AG20443 (cell line): ENCODE measurements at regions not wholly inside any gene's neighbourhood (a gene's known extent, or its start where the extent isn't known, plus 50 kb on each side); places are given as distances from the start of the nearest gene placed in this dataset.
"Not testable (repeated sequence)": the region's sequence is repeated elsewhere in the genome, so short reads cannot be mapped to it uniquely, and the experiment has no call there.

Experiments
- DNase-seq: peaks from one replicate; pipeline ENCODE4 v3.0.0; 2012; ENCODE audit warnings: low spot score, mixed read lengths

DNA sequence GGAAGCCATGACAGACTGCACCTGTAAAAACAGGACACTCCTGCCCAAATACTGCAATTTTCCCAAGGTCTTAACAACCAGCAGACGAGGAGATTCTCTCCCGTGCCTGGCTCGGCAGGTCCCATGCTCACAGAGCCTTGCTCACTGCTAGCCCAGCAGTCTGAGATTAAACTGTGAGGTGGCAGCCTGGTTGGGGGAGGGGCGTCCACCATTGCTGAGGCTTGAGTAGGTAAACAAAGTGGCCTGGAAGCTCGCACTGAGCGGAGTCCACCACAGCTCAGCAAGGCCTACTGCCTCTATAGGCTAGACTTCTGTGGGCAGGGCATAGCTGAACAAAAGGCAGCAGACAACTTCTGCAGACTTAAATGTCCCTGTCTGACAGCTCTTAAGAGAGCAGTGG is 80.3 kb downstream of the ANXA5 start:
- not testable (repeated sequence) for DNase-seq

DNA sequence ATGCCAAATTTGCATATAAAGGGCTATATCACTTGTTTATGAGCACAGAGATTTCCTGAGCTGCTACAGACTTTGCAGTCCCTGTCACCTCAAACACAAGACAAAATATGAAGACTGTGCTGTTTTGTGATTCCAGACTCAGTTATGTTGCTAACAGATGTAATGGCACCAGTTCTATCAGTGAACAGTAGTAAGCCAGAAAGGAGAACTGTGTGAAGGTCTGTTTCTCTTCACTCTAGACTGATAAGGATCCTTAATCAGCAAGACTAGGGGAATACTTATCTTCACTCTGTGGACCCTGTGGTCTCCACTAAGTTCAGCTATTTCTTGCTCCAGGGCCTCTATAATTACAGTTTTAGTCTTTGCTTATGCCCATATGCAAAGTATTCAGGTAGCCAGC is 82.7 kb downstream of the ANXA5 start:
- DNase-seq: no peak

DNA sequence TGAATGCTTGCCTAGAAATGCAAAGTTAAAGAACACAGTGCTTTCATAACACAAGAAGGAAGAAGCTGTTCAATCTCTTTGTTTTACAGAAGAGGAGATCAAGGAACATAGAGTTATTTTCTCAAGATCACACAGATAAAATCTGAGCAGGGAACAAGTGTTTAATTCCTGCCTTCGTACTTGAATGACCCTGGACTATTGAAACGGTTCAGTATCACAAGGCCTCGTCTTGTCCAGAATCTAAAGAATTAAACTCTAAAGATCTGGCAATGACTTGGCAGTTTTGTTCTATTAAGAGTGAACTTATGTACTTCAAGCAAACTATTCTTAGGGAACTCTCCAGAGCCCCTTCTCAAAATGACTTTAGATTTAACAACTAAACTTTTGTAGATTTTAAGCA is 97.7 kb downstream of the ANXA5 start:
- no peak for DNase-seq

DNA sequence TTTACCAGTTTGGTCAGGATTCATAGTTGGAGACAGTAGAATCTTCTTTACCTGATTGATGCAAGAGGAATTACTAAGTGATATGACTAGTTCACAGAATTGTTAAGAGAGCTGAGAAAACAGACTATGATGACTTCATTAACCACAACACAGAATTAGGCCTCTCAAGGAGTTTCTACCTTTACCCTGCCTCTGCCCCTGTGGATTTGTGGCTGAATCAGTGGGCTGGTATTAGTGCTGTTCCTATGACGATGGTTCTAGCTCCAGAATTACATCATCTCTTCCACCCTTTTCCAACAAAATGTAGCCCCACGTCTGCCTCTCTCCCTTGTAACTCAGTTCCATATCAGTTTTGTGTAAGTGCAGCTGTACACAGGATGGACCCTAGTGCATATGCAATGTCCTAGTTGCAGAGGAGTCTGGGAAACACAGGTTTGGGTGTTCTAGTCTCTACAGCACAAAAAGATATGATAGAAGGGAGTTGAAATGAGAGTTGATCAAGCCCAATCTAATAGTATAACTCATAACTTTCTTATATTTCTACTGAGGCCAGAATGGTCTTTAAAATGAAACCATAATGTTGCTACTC is 99.3 kb downstream of the ANXA5 start:
- no peak for DNase-seq

DNA sequence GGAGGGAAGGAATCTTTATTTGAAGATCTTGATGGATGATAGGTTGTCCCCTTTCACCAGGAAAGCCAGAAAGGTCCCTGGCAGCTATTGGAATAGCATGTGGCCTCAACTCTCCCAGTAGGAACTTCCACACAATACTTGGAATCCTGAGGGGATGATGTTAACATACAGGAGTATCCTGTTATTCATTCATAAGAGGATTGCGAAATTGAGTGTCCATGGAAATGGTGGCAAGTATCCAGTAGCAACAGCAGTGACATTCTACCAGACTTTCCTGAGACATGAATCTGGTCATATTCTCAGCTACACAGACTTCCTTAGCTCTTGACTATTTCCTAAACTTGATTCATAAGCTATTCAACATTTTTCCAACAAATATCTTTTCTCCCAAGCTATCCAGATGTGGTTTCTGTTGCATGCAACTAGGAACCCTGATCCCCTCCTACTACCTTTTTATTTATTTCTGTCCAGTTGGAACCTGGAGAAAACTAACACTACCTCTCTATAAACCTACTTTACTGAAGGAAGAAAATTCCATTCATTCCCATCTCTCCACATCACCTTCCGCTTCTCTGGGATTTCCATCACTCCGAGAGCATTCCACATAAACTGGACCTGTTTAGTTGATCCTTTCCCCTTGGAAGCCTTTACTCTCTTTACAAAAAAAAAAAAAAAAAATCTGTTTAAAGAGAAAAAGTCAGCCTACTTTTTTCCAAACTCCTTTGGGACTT is 101.8 kb downstream of the ANXA5 start:
- peak; percentile 51 for DNase-seq

DNA sequence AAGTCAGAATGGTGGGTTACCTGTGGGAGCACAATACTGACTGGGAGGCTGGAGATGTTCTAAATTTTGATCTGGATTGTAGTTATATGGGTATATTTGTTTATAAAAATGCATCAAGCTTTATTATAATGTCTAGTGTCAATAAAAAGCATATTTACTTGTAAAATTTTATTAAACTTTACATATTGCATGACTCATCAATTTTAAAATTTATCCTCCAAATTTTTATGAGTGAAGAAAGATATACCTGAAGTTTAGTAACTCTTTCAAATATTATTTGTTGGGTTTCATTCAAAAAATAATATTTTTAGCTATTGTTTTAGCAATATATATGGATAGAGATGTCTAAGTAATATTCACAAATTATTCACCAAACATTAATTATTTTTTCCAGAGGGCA is 103.0 kb downstream of the ANXA5 start:
- DNase-seq: no peak

DNA sequence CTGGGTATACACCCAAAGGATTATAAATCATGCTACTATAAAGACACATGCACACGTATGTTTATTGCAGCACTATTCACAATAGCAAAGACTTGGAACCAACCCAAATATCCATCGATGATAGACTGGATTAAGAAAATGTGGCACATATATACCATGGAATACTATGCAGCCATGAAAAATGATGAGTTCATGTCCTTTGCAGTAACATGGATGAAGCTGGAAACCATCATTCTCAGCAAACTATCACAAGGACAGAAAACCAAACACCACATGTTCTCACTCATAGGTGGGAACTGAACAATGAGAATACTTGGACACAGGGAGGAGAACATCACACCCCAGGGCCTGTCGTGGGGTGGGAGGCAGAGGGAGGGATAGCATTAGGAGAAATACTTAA is 104.5 kb downstream of the ANXA5 start:
- DNase-seq: not testable (repeated sequence)

DNA sequence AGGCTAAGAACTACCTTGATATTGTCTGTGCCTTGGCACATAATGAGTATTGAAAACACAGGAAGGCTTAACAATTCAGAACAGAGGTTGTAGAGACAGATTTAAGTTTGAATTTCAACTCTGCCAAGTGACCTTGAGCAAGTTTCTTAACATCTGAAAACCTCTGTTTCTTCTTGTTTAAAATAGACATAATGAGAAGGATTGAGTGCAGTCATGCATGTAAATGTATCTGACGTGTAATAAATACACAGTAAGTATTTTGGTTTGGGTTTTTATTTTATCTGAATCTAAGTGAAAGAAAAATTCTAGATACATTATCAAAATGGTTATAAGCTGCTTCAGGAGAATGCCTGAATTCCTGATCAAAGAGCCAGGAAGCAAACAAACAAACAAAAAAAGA is 111.9 kb downstream of the ANXA5 start:
- no peak for DNase-seq

DNA sequence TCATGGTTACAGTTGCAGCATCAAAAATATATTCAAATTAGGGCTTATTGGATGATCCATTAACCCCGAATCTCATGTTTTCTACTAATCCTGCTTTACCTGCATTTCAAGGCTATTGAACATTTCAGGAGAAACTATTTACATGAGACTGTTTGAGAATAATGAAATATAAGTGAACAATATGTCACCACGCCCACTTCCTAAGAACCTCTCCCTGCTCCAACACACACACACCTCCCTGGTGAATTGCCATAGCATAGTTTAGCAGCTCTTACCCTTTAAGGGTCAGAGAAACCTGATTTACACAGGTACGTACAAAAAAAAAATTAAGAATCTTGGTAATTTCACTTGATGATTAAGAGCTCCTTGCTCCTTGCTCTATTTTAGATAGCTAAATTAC is 113.4 kb downstream of the ANXA5 start:
- DNase-seq: no peak

DNA sequence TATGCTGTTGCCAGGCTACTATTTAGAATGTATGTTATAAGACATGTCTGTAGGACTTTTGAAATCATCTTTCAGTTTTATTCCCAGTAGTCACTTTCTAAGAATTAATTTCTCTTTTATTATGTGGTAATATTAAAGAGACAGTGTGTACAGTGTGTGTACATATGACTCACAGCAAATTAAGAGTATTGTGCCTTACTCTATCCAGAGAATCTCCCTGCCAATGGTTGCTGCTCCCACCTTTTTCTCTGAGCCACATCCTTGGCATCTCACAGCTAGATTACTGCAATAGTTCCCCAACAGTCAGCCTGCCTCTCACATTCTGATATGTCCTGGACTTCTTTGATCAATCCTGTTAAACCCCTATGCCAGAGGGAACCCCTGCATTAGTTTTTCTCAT is 114.5 kb downstream of the ANXA5 start:
- no peak for DNase-seq

DNA sequence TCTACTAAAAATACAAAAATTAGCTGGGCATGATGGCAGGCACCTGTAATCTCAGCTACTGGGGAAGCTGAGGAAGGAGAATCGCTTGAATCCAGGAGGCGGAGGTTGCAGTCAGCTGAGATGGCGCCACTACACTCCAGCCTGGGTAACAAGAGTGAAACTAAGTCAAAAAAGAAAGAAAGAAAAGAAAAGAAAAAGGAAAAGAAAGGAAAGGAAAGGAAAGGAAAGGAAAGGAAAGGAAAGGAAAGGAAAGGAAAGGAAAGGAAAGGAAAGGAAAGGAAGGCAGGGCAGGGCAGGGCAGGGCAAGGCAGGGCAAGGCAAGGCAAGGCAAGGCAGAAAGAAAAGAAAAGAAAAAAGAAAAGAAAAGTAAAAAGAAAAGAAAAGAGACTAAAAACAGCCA is 121.4 kb downstream of the ANXA5 start:
- DNase-seq: not testable (repeated sequence)

DNA sequence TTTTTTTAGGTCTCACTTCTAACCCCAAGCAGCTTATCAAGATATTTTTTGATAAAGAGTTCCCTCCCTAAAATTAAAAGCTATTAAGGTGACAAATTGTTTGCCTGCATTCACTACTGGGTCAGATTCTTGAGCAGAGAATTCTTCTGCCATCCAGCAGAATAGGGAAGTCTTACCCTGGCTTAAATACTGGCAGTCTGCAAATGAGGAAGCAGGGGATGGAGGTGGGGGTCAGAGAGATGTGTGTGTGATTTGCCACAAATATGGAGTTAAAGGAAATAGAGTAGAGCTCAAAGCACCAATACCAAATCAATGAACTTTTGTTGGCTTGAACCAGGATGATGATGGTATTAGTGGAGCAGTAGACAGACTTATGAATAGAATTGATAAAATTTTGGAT is 122.2 kb downstream of the ANXA5 start:
- no peak for DNase-seq

DNA sequence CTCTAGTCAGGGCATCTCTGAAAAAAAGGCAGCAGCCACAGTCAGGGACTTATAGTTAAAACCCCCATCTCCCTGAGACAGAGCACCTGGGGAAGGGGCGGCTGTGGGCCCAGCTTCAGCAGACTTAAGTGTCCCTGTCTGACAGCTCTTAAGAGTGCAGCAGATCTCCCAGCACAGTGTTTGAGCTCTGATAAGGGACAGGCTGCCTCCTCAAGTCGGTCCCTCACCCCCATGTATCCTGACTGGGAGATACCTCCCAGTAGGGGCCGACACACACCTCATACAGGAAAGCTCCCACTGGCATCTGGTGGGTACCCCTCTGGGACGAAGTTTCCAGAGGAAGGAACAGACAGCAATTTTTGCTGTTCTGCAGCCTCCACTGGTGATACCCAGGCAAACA is 129.0 kb downstream of the ANXA5 start:
- no peak for DNase-seq

DNA sequence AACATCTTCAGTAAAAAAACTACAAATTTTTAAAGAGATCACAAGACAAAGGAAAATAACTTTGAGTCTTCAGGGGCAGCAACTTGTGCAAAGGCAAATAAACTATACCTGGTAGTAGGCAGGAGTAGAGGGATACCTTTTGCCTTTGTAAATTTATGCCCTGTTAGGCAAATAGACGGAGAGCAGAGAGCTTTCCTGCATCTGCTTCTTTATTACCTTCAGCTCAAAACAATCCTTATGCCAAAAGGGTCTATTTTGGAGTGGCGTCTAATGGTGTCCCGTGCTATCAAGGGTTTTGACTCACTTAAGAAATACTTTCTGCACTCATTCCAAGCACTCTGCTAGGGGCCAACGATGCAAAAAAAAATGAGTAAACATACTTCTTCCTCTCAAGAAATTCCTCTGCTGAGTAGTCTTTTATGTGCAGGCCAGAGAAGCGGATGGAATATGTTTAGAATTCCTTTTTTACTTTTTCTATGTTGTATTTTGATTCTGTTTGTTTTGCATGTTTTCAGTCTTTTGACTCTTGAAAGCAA is 131.9 kb downstream of the ANXA5 start:
- DNase-seq: no peak

DNA sequence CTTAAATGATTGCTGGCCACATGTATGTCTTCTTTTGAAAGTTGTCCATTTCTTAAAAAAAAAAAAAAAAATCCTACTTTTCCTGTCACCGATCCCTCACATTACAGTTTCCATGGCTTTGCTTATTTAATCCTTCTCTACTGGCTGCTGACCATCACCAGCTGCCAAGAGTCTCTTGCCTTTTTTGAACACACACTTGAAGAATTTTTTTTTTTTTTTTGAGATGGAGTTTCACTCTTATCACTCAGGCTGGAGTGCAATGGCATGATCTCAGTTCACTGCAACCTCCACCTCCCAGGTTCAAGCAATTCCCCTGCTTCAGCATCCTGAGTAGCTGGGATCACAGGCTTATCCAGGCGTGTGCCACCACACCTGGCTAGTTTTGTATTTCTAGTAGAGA is 134.0 kb downstream of the ANXA5 start:
- DNase-seq: no peak

DNA sequence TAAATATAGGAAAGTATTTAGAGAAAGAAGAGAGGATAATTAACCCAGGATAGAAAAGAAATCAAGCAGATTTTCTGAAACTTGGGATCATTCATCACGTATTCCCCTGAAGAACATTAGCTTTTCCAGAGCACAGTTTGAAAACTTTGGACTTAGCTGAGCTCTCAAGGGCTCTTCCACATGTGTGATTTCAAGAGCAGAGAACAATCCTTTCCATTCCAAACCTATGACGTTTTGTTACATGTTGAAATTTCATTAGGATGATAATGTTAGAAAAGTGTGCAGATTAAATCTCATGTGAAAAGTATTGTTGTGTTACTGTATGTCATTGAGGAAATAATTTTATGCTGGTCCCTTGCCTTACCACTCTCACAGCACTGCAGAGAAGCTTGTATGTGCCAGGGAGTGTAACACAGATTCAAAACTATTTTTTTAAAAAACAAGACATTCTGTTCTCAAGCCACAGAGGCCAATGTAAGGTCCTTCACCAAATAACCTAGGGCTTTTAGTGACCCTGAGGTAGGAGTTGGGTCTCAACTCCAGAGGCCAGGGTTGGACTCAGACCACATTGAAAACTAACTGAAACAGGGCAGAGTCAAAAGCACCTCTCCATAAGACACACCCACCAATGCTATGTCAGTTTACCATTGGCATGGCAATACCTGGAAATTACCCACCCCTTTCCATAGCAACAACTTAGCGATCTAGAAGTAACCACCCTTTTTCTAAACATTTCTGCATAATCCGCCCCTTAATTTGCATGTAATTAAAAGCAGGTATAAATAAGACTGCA is 141.3 kb downstream of the ANXA5 start:
- no peak for DNase-seq

DNA sequence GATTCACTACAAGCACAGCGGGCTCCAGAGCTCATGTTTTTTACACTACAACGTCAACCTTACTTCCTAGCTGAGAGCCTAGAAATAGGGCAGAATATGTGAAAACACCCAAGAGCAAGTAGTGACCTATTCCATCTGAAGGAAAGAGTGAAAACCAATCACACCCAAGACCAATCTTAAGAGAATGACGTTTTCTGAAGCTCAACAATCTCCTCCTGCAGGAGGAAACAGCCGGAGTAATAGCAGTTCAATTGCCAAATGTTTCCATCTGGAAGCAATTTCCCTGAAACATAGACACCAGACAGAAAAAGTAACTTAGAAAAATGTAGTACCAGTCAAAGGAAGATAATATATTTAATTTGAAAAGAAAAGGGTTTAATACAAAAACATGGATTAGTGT is 142.4 kb downstream of the ANXA5 start:
- DNase-seq: peak; percentile 56

DNA sequence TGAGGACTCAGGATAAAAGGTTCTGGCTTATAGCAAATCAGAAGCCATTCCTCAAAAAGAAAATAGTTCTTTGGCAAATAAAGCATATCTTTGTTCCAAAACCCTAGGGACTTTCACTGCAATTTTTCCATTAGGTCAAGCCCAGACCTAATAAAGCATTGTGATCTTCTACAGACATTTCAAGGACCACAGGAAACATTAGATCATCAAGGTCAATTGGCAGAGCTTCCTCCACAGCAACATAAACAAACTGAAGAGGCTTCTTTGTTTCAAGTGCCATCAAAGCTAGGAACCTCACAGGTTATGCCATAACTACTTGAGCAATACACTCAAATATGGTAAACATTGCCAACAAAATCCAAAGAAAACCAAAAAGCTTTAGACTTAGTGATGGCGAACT is 144.9 kb downstream of the ANXA5 start:
- DNase-seq: no peak

DNA sequence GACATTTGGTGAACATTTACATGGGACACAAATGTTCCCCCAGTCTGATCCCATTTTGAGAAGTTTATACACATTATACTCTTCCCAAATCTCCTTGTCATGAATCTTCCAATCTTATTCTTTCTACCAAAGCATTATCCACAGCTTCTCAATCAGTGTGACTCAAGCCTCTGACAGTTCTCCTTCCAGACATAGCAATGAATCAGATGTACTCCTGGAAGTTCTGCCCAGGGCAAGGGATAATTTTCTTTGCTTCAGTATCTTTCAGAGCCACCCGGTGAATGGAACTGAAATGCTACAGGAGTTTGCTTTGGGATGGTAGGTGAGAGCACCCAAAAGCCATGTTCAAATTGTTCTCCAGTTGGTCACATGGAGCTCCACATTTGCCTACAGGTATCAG is 145.5 kb downstream of the ANXA5 start:
- no peak for DNase-seq

DNA sequence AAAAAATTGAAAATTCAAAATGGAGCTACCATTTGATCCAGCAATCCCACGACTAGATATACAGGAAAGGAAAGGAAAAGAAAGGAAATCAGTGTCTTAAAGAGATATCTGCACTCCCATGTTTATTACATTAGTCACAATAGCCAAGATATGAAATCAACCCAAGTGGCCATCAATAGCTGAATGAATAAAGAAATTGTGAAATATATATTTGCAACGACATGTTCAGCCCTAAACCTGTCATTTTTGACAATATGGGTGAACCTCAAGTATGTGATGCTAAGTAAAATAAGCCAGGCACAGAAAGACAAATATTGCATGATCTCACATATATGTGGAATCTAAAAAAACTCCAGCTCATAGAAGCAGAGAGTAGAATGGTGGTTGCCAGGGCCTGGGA is 155.1 kb downstream of the ANXA5 start:
- no peak for DNase-seq

DNA sequence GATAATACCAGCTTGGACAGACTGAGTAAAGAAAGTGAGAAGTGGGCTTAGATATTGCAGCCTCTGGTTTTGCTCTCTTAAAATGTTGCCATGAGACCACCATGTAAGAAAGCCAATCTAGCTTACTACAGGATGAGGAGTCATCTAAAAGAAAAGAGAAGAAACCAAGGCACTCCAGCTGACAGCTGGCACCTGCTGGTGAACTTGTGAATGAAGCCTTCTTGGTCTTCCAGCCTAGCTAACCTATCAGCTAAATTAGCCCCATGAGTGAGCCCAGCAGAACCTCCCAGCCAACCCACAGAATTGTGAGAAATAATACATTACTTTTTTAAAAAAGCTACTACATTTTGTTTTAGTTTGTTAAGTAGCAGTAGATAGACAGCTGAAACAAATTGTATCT is 154.5 kb upstream of the QRFPR start:
- DNase-seq: no peak

DNA sequence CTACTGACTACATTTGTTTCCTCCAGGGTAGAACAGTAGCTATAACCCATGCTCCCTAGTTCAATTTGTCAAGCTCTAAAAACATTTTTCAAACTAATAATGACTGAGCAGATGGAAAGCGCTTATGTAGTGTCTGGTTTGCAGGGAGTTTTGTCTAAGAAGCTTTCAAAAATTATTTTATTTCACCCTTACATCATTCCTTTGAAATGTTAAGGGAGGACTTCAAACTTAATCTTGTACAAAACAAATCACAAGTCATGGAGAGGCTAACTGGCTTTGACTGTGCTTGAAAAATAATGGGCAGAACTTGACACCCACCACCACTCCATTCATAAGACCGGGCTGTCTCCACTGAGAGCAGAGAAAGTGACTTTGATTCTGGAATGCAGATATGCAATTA is 153.4 kb upstream of the QRFPR start:
- DNase-seq: no peak

DNA sequence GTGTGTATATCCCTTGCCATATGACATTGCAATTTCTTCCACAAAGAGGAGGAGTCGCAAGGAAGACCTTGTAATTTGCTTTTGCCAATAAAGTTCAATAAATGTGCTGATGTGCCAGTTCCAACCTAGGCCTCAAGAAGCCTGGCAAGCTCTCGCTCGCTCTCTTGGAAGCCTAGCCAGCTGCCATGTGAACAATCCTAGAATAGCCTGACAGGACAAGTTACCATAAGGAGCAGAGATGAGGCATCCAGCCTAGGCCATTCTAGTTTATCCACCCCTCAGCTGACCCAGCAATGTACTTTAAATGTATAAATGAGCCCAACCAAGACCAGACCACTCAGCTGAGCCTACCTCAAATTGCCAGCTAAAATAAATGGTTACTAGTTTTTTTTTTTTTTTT is 145.7 kb upstream of the QRFPR start:
- DNase-seq: no peak
